ENCODE measurements at regions not wholly inside any gene's neighbourhood (a gene's known extent, or its start where the extent isn't known, plus 50 kb on each side); places are given as distances from the start of the nearest gene placed in this dataset.
A peak's percentile ranks its signal among the peaks of the same experiment; 100 is the strongest.

- DNase-seq (ENCODE audit: low spot score), result peak; percentile 97
- CTCF ChIA-PET, result interaction anchor here (0.8 kb wide), 1 partner anchor 322 kb away, joined by 3 read pairs; no protein-coding TSS in a partner anchor
- POLR2A ChIA-PET (ENCODE audit: low non-redundant PET), result no interaction called here
- TF ChIP-seq, protein P1, sequence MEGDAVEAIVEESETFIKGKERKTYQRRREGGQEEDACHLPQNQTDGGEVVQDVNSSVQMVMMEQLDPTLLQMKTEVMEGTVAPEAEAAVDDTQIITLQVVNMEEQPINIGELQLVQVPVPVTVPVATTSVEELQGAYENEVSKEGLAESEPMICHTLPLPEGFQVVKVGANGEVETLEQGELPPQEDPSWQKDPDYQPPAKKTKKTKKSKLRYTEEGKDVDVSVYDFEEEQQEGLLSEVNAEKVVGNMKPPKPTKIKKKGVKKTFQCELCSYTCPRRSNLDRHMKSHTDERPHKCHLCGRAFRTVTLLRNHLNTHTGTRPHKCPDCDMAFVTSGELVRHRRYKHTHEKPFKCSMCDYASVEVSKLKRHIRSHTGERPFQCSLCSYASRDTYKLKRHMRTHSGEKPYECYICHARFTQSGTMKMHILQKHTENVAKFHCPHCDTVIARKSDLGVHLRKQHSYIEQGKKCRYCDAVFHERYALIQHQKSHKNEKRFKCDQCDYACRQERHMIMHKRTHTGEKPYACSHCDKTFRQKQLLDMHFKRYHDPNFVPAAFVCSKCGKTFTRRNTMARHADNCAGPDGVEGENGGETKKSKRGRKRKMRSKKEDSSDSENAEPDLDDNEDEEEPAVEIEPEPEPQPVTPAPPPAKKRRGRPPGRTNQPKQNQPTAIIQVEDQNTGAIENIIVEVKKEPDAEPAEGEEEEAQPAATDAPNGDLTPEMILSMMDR (conservative IDR thresholded peaks at IDR 0.05; ENCODE audit: low read depth), result no peak
- H3K27ac ChIP-seq, result no peak overlapping the region
Measured at GRCh38 chr2:191486584-191487320, 191.2 kb upstream of the NABP1 start.

- DNase-seq (ENCODE audit: low spot score), result peak; percentile 84
- CTCF ChIA-PET, result interaction anchor here (0.8 kb wide), 1 partner anchor 52 kb away, joined by 3 read pairs; no protein-coding TSS in a partner anchor
- TF ChIP-seq, protein P1 (conservative IDR thresholded peaks at IDR 0.05; ENCODE audit: low read depth), result no peak
- H3K27ac ChIP-seq, result peak overlapping the region; percentile 15; the same call in 1 of the 2 replicates
- POLR2A ChIA-PET (ENCODE audit: low non-redundant PET), result no interaction called here
Measured at GRCh38 chr2:191488135-191488534, 189.8 kb upstream of the NABP1 start.

- TF ChIP-seq, protein P1 (conservative IDR thresholded peaks at IDR 0.05; ENCODE audit: low read depth), result no peak
- ChIA-PET POLR2A (ENCODE audit: low non-redundant PET) (no interaction called here), CTCF (interaction anchor here (0.7 to 1.4 kb wide), 2 partner anchors 11 to 271 kb away, joined by 3 to 6 read pairs; no protein-coding TSS in a partner anchor)
- no peak for DNase-seq (ENCODE audit: low spot score)
- no peak overlapping the region for H3K27ac ChIP-seq
Measured at GRCh38 chr2:191489177-191489576, 188.8 kb upstream of the NABP1 start.

DNA sequence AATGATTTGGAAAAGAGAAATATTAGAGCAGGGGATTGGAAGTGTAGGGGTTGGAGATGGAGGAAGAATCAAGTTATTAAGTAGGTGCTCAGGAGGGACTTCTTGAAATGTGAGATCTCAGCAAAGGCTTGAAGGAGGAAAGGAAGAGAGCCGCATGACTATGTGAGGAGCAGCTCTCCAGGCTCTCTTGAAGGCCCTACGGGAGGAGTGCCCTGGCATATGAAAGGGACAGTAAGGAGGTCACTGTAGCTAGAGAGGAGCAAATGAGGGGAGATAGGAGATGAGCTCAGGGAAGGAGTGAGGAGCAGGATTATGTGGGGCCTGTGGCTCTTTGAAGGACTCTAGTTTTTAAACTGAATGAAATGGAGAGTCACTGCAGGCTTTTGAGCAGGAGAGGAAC lies 181.1 kb upstream of the NABP1 start:
- DNase-seq (ENCODE audit: low spot score), result no peak
- TF ChIP-seq, protein P1 (conservative IDR thresholded peaks at IDR 0.05; ENCODE audit: low read depth), result no peak
- ChIA-PET CTCF (interaction anchor here (0.6 kb wide), 1 partner anchor 20 kb away, joined by 3 read pairs; no protein-coding TSS in a partner anchor), POLR2A (ENCODE audit: low non-redundant PET) (no interaction called here)
- no peak overlapping the region for H3K27ac ChIP-seq

DNA sequence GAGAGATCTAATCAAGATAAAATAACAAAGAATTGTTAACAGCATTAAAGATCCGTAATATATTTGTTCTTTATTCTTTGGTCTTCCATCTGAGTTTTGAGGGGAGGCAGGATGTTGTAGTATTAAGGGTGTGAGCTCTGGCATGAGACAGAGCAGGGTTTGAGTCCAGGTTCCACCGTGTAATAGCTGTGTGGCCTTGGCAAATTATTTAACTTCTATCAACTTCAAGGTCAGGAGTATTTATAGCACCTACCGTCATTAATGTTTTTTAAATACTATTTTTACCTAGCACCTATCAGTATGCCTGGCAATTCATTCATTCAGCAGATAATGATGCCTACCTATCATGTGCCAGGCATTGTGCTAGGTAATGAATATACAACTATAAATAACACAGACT lies 180.1 kb upstream of the NABP1 start:
- ChIA-PET CTCF (no interaction called here), POLR2A (ENCODE audit: low non-redundant PET) (no interaction called here)
- TF ChIP-seq, protein P1 (conservative IDR thresholded peaks at IDR 0.05; ENCODE audit: low read depth), result no peak
- no peak overlapping the region for H3K27ac ChIP-seq
- DNase-seq (ENCODE audit: low spot score), result no peak

- DNase-seq (ENCODE audit: low spot score), result no peak
- H3K27ac ChIP-seq, result no peak overlapping the region
- CTCF ChIA-PET, result interaction anchor here (0.6 to 0.7 kb wide), 2 partner anchors 120 to 789 kb away, joined by 3 read pairs; no protein-coding TSS in a partner anchor
- POLR2A ChIA-PET (ENCODE audit: low non-redundant PET), result no interaction called here
- TF ChIP-seq, protein P1 (conservative IDR thresholded peaks at IDR 0.05; ENCODE audit: low read depth), result no peak
Measured at GRCh38 chr2:191499050-191499449, 178.9 kb upstream of the NABP1 start.

All from RWPE1 (cell line).